IMR-90 (cell line): ENCODE measurements at regions not wholly inside any gene's neighbourhood (a gene's known extent, or its start where the extent isn't known, plus 50 kb on each side); places are given as distances from the start of the nearest gene placed in this dataset.

Experiments used
- ATAC-seq: fragments of 200-7000 bp; cut with Tn5 transposase; 2 replicates; pipeline ENCODE4 v1.9.1; 2020; ENCODE audit warnings: low read depth, mild to moderate bottlenecking, moderate library complexity
- BruUV-seq: library from RNA; stranded (reverse); fragments of 400-500 nt; replicated peaks from 2 replicates; lab custom pipeline; 2021; lab: Mats Ljungman, UMichigan
- CTCF ChIA-PET: fragments of 300-600 bp; formaldehyde crosslinking; extraction: SDS; loops from one replicate; lab custom pipeline; 2021; ENCODE audit warnings: antibody characterized with exemption; lab: Yijun Ruan, JAX
- POLR2A ChIA-PET: fragments of 300-600 bp; sonication (Branson Sonifier 250); formaldehyde crosslinking; loops from one replicate; lab custom pipeline; 2022; ENCODE audit warnings: antibody characterized with exemption; ENCODE audit not compliant: unreplicated experiment; lab: Charles Lee
- DNase-seq: peaks from one replicate; pipeline ENCODE4 v3.0.0; 2013
- H2AFZ ChIP-seq: replicated peaks from 2 replicates; pipeline ENCODE3; 2013; ENCODE audit warnings: low read length, mild to moderate bottlenecking; ENCODE audit not compliant: poor library complexity
- H2AK5ac ChIP-seq: 2 replicates; pipeline ENCODE4 v1.6.1; 2013; ENCODE audit warnings: low read depth, low read length, inconsistent platforms
- H2AK9ac ChIP-seq: replicated peaks from 2 replicates; pipeline ENCODE3; 2013; ENCODE audit warnings: mild to moderate bottlenecking, low read depth, low read length, moderate library complexity; ENCODE audit not compliant: poor library complexity
- H2BK120ac ChIP-seq: 2 replicates; pipeline ENCODE4 v1.6.1; 2013; ENCODE audit warnings: low read depth, low read length, inconsistent platforms
- H2BK15ac ChIP-seq: 3 replicates; pipeline ENCODE4 v1.6.1; 2013; ENCODE audit warnings: low read depth, low read length, inconsistent platforms
- H2BK20ac ChIP-seq: 2 replicates; pipeline ENCODE4 v1.6.1; 2013; ENCODE audit warnings: low read depth, mild to moderate bottlenecking, inconsistent platforms, low read length, moderate library complexity
- H2BK5ac ChIP-seq: 2 replicates; pipeline ENCODE4 v1.6.1; 2013; ENCODE audit warnings: mild to moderate bottlenecking, low read depth, low read length, inconsistent platforms; ENCODE audit not compliant: poor library complexity, severe bottlenecking
- H3K14ac ChIP-seq: replicated peaks from 2 replicates; pipeline ENCODE4 v1.6.1; 2013; ENCODE audit warnings: low read depth, low read length, inconsistent platforms
- H3K18ac ChIP-seq: 2 replicates; pipeline ENCODE4 v1.6.1; 2013; ENCODE audit warnings: low read depth, low read length, control low read depth
- H3K23ac ChIP-seq: 2 replicates; pipeline ENCODE4 v1.6.1; 2013; ENCODE audit warnings: low read depth, low read length, inconsistent platforms
- H3K27ac ChIP-seq: 2 replicates; pipeline ENCODE4 v1.5.1; 2013; ENCODE audit warnings: mild to moderate bottlenecking, control low read depth, low read length; ENCODE audit not compliant: insufficient read depth
- H3K27me3 ChIP-seq: 2 replicates; pipeline ENCODE4 v1.6.1; 2013; ENCODE audit warnings: low read length; ENCODE audit not compliant: control insufficient read depth, insufficient read depth
- H3K36me3 ChIP-seq: 2 replicates; pipeline ENCODE4 v1.6.1; 2013; ENCODE audit warnings: low read length, mixed read lengths; ENCODE audit not compliant: control insufficient read depth, insufficient read depth
- H3K4ac ChIP-seq: 2 replicates; pipeline ENCODE4 v1.6.1; 2013; ENCODE audit warnings: low read depth, low read length, inconsistent platforms
- H3K4me1 ChIP-seq: 2 replicates; pipeline ENCODE4 v1.6.1; 2013; ENCODE audit warnings: low read length, mixed read lengths; ENCODE audit not compliant: control insufficient read depth, insufficient read depth
- H3K4me2 ChIP-seq: 2 replicates; pipeline ENCODE4 v1.6.1; 2013; ENCODE audit warnings: low read depth, mild to moderate bottlenecking, control low read depth, low read length, moderate library complexity
- H3K4me3 ChIP-seq: 2 replicates; pipeline ENCODE4 v1.5.1; 2013; ENCODE audit warnings: low read depth, mild to moderate bottlenecking, control low read depth, low read length, moderate library complexity; ENCODE audit not compliant: insufficient read depth
- H3K56ac ChIP-seq: 2 replicates; pipeline ENCODE4 v1.6.1; 2013; ENCODE audit warnings: low read length, inconsistent platforms; ENCODE audit not compliant: insufficient read depth; ENCODE audit errors: extremely low read depth
- H3K79me1 ChIP-seq, 2 experiments: 2 replicates each; pipeline ENCODE4 v1.6.1; 2013; ENCODE audit warnings: low read length in 2 of 2, inconsistent platforms in 1 of 2, low read depth in 1 of 2
- H3K9ac ChIP-seq: 2 replicates; pipeline ENCODE4 v1.6.1; 2013; ENCODE audit warnings: low read depth, low read length, control low read depth
- H3K9me1 ChIP-seq: 2 replicates; pipeline ENCODE4 v1.6.1; 2013; ENCODE audit warnings: low read length, inconsistent platforms; ENCODE audit not compliant: insufficient read depth
- H3K9me3 ChIP-seq: 2 replicates; pipeline ENCODE4 v1.6.1; 2013; ENCODE audit warnings: low read length; ENCODE audit not compliant: control insufficient read depth, insufficient read depth
- H4K20me1 ChIP-seq: 2 replicates; pipeline ENCODE4 v1.6.1; 2013; ENCODE audit warnings: low read length, inconsistent platforms; ENCODE audit not compliant: insufficient read depth
- H4K5ac ChIP-seq: 2 replicates; pipeline ENCODE4 v1.6.1; 2013; ENCODE audit warnings: mild to moderate bottlenecking, low read depth, low read length, control low read depth
- H4K8ac ChIP-seq, 2 experiments: 2 replicates each; pipeline ENCODE4 v1.6.1; 2013; ENCODE audit warnings: low read depth in 2 of 2, low read length in 2 of 2, control low read depth in 1 of 2, inconsistent platforms in 1 of 2
- H4K91ac ChIP-seq: 2 replicates; pipeline ENCODE4 v1.6.1; 2013; ENCODE audit warnings: low read depth, low read length, inconsistent platforms; ENCODE audit not compliant: insufficient read depth
- BHLHE40 ChIP-seq: fragments of 150-350 bp; IDR thresholded peaks from 2 replicates; pipeline ENCODE4 v1.6.1; 2016; ENCODE audit warnings: mild to moderate bottlenecking, low read depth, low read length
- CEBPB ChIP-seq: IDR thresholded peaks from 2 replicates; pipeline ENCODE4 v1.6.1; 2012; ENCODE audit warnings: low read depth, low read length, improper control_type of control experiment
- CHD1 ChIP-seq: IDR thresholded peaks from 2 replicates; pipeline ENCODE4 v1.6.1; 2012; ENCODE audit warnings: low read depth, low read length, improper control_type of control experiment
- CTCF ChIP-seq: conservative IDR thresholded peaks from 2 replicates; pipeline ENCODE4 v1.5.1; 2012; ENCODE audit warnings: mild to moderate bottlenecking, low read depth, low read length, improper control_type of control experiment
- ELK1 ChIP-seq: fragments of 150-350 bp; IDR thresholded peaks from 2 replicates; pipeline ENCODE4 v1.6.1; 2016; ENCODE audit warnings: low read depth, mild to moderate bottlenecking, low read length, moderate library complexity, borderline replicate concordance
- FOS ChIP-seq: fragments of 150-350 bp; IDR thresholded peaks from 2 replicates; pipeline ENCODE4 v1.6.1; 2016; ENCODE audit warnings: low read depth, low read length
- MAFK ChIP-seq: IDR thresholded peaks from 2 replicates; pipeline ENCODE4 v1.6.1; 2012; ENCODE audit warnings: low read depth, low read length, improper control_type of control experiment
- MAZ ChIP-seq: IDR thresholded peaks from 2 replicates; pipeline ENCODE4 v1.6.1; 2012; ENCODE audit warnings: low read depth, mild to moderate bottlenecking, low read length, improper control_type of control experiment, moderate library complexity, borderline replicate concordance
- MXI1 ChIP-seq: IDR thresholded peaks from 2 replicates; pipeline ENCODE4 v1.6.1; 2012; ENCODE audit warnings: low read depth, mild to moderate bottlenecking, low read length, moderate library complexity, borderline replicate concordance
- NFE2L2 ChIP-seq: fragments of 150-350 bp; IDR thresholded peaks from 2 replicates; pipeline ENCODE4 v1.6.1; 2016; ENCODE audit warnings: low read depth, mild to moderate bottlenecking, low read length
- POLR2A ChIP-seq: IDR thresholded peaks from 2 replicates; pipeline ENCODE4 v1.6.1; 2012; ENCODE audit warnings: mild to moderate bottlenecking, low read depth, low read length
- RAD21 ChIP-seq: IDR thresholded peaks from 2 replicates; pipeline ENCODE4 v1.6.1; 2012; ENCODE audit warnings: low read length, improper control_type of control experiment
- RCOR1 ChIP-seq: IDR thresholded peaks from 2 replicates; pipeline ENCODE4 v1.6.1; 2012; ENCODE audit warnings: mild to moderate bottlenecking, low read length, improper control_type of control experiment; ENCODE audit not compliant: insufficient replicate concordance
- RFX5 ChIP-seq: IDR thresholded peaks from 2 replicates; pipeline ENCODE4 v1.8.0; 2012; ENCODE audit warnings: low read depth, mild to moderate bottlenecking, low read length, moderate library complexity
- SMC3 ChIP-seq: fragments of 150-350 bp; IDR thresholded peaks from 2 replicates; pipeline ENCODE4 v1.6.1; 2016; ENCODE audit warnings: low read depth, mild to moderate bottlenecking, antibody characterized with exemption, low read length, moderate library complexity
- USF2 ChIP-seq: fragments of 150-350 bp; IDR thresholded peaks from 2 replicates; pipeline ENCODE4 v1.6.1; 2017; ENCODE audit warnings: mild to moderate bottlenecking, antibody characterized with exemption, low read length, low read depth
- dilution Hi-C: fragments of 300-500 bp; cut with HindIII; formaldehyde crosslinking; loops from one replicate; pipeline ENCODE4 v1.14.3; 2018; ENCODE audit warnings: low sequenced_read_pairs; ENCODE audit not compliant: unreplicated experiment
- in situ Hi-C: fragments of 300-500 bp; cut with MboI; formaldehyde crosslinking; loops from 3 replicates; pipeline ENCODE4 v1.14.3; 2019; ENCODE audit warnings: low sequenced_read_pairs, inconsistent platforms, mixed read lengths
- intact Hi-C: fragments of 100-400 bp; cut with micrococcal nuclease; formaldehyde crosslinking; loops from 2 replicates; pipeline ENCODE4 v1.10.0; 2022

GRCh38 chr1:182205351-182206022, 144.0 kb upstream of the ZNF648 start:
- Histone ChIP-seq H3K14ac (no peak overlapping the region), H2AFZ (no peak overlapping the region), H3K4me2 (no peak overlapping the region), H2BK15ac (no peak overlapping the region), H3K9ac (no peak overlapping the region), H3K23ac (no peak overlapping the region), H2AK5ac (no peak overlapping the region), H3K9me1 (no peaks in the 10 kb centered on the region), H2AK9ac (no peak overlapping the region), H4K8ac (no peak overlapping the region), H3K4ac (no peak overlapping the region), H3K9me3 (no peaks in the 10 kb centered on the region), H3K27me3 (no peaks in the 10 kb centered on the region), H2BK5ac (no peak overlapping the region), H2BK20ac (no peak overlapping the region), H4K20me1 (no peaks in the 10 kb centered on the region), H4K91ac (no peak overlapping the region), H3K27ac (no peak overlapping the region), H3K56ac (no peak overlapping the region), H3K79me1 (no peaks in the 10 kb centered on the region), H3K4me3 (no peak overlapping the region), H4K5ac (no peak overlapping the region), H3K18ac (no peak overlapping the region), H2BK120ac (no peak overlapping the region), H3K4me1 (no peaks in the 10 kb centered on the region), H3K36me3 (no peaks in the 10 kb centered on the region)
- DNase-seq (no peak), ATAC-seq (no peak)
- CTCF ChIA-PET = interaction anchor here (0.6 kb wide), 1 partner anchor 33 kb away, joined by 3 read pairs; no protein-coding TSS in a partner anchor
- in situ Hi-C loops = no loop called here
- no TSS peak for BruUV-seq
- POLR2A ChIA-PET = interaction anchor here (0.5 kb wide), 1 partner anchor 41 kb away, joined by 3 read pairs; no protein-coding TSS in a partner anchor
- intact Hi-C loops = no loop called here
- TF ChIP-seq MXI1 (no peak), USF2 (no peak), POLR2A (no peak), RCOR1 (no peak), MAZ (no peak), CEBPB (no peak), CHD1 (no peak), MAFK (no peak), CTCF (no peak), RAD21 (no peak), SMC3 (no peak), ELK1 (no peak), NFE2L2 (no peak), FOS (no peak), RFX5 (no peak), BHLHE40 (no peak)
- dilution Hi-C loops = no loop called here
